ENCODE measurements at regions not wholly inside any gene's neighbourhood (a gene's known extent, or its start where the extent isn't known, plus 50 kb on each side); places are given as distances from the start of the nearest gene placed in this dataset.

DNA sequence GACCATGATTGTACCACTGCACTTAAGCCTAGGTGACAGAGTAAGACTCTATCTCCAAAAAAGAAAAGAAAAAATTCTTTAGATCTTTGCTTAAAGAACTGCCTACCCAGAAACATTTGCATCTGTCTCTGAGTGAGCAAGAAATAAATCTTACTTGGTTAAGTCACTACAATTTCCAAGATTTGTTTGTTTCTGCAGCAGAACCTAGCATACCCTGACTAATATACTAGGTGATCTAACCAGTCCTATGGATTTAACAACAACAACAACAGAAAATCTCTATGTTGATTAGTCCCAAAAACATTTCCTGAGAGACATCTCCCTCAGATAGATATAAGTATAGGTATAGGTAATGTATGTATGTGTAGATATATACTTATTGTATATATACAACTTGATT, 549.3 kb upstream of the PSMD7 start:
- Histone ChIP-seq H2AK5ac (ENCODE audit: low read depth, low read length) (no peak overlapping the region), H2BK120ac (replicated peaks; ENCODE audit: low read depth, low read length) (no peak overlapping the region), H3K23me2 (ENCODE audit: low read depth, low read length) (no peaks in the 10 kb centered on the region), H2BK15ac (ENCODE audit: low read length) (no peak overlapping the region), H3K27ac (ENCODE audit: low read depth, low read length) (no peak overlapping the region), H2BK5ac (ENCODE audit: low read depth, low read length) (no peak overlapping the region), H3K18ac (ENCODE audit: extremely low read depth, low read length) (no peak overlapping the region), H3K56ac (replicated peaks; ENCODE audit: insufficient read length, low read depth, low read length) (no peak overlapping the region), H4K8ac (ENCODE audit: extremely low read depth, insufficient read depth, low read length) (no peak overlapping the region), H3K4ac (replicated peaks; ENCODE audit: insufficient read length, low read depth, low read length) (no peak overlapping the region), H2BK12ac (ENCODE audit: low read depth, low read length) (no peak overlapping the region), H4K20me1 (replicated peaks in 1 of 2; ENCODE audit: control insufficient read depth in 1 of 2, insufficient read depth in 2 of 2, low read length in 2 of 2) (no peaks in the 10 kb centered on the region), H2AFZ (ENCODE audit: low read length) (no peak overlapping the region), H4K91ac (replicated peaks; ENCODE audit: insufficient read length, low read length) (no peak overlapping the region), H3K23ac (ENCODE audit: insufficient read length) (no peak overlapping the region), H2BK20ac (ENCODE audit: low read length) (no peak overlapping the region), H3K14ac (ENCODE audit: insufficient read length) (no peak overlapping the region), H3K4me2 (ENCODE audit: insufficient read depth in 1 of 2, low read depth in 2 of 2, low read length in 2 of 2) (no peak overlapping the region), H3K4me3 (ENCODE audit: extremely low read depth in 1 of 4, insufficient read depth in 2 of 4, low read depth in 3 of 4, low read length in 4 of 4) (no peak overlapping the region), H3K79me1 (ENCODE audit: low read depth, low read length) (no peaks in the 10 kb centered on the region), H4K5ac (ENCODE audit: insufficient read length, low read depth, low read length) (no peak overlapping the region), H3K9ac (replicated peaks in 1 of 4; ENCODE audit: extremely low read depth in 1 of 4, low read depth in 3 of 4, low read length in 3 of 4) (no peak overlapping the region), H3K27me3 (replicated peaks in 1 of 4; ENCODE audit: control insufficient read depth in 3 of 4, extremely low read depth in 1 of 4, insufficient read depth in 3 of 4, low read length in 3 of 4) (no peaks in the 10 kb centered on the region), H3K36me3 (ENCODE audit: control insufficient read depth in 2 of 4, insufficient read depth in 4 of 4, low read length in 3 of 4) (no peaks in the 10 kb centered on the region), H3K4me1 (replicated peaks in 1 of 4; ENCODE audit: control insufficient read depth in 3 of 4, insufficient read depth in 4 of 4, low read length in 3 of 4) (no peaks in the 10 kb centered on the region), H3K9me3 (ENCODE audit: insufficient read depth in 2 of 2, low read depth in 1 of 2, low read length in 1 of 2) (peaks cover 0 to 2% of the 10 kb centered on the region in 2 experiments; a peak in 1 of 4 replicates), H3K79me2 (ENCODE audit: control insufficient read depth in 1 of 2, insufficient read depth in 2 of 2, low read length in 2 of 2) (no peaks in the 10 kb centered on the region)
- ChIA-PET CTCF (ENCODE audit: partially characterized antibody) (no interaction called here), POLR2A (ENCODE audit: partially characterized antibody) (no interaction called here)
- FAIRE-seq (no peak), DNase-seq (ENCODE audit: low read depth in 1 of 2, low spot score in 2 of 2) (no peak)
- TF ChIP-seq TAF1 (IDR thresholded peaks at IDR 0.05; ENCODE audit: low read depth, low read length) (no peak), RAD21 (IDR thresholded peaks at IDR 0.05 in 1 of 2, conservative IDR thresholded peaks at IDR 0.05 in 1 of 2; ENCODE audit: low read depth in 2 of 2, low read length in 2 of 2) (no peak), MAX (IDR thresholded peaks at IDR 0.05) (no peak), MAFK (IDR thresholded peaks at IDR 0.05; ENCODE audit: low read depth, low read length) (no peak)
- TF ChIP-seq, protein P1, sequence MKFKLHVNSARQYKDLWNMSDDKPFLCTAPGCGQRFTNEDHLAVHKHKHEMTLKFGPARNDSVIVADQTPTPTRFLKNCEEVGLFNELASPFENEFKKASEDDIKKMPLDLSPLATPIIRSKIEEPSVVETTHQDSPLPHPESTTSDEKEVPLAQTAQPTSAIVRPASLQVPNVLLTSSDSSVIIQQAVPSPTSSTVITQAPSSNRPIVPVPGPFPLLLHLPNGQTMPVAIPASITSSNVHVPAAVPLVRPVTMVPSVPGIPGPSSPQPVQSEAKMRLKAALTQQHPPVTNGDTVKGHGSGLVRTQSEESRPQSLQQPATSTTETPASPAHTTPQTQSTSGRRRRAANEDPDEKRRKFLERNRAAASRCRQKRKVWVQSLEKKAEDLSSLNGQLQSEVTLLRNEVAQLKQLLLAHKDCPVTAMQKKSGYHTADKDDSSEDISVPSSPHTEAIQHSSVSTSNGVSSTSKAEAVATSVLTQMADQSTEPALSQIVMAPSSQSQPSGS (IDR thresholded peaks at IDR 0.05; ENCODE audit: low read length): no peak

Data from H1 (cell line).